ENCODE measurements at regions not wholly inside any gene's neighbourhood (a gene's known extent, or its start where the extent isn't known, plus 50 kb on each side); places are given as distances from the start of the nearest gene placed in this dataset.
"Not testable (repeated sequence)": the region's sequence is repeated elsewhere in the genome, so short reads cannot be mapped to it uniquely, and the experiment has no call there.

- Mint-ChIP-seq H3K4me1 (peaks cover 8% of the 10 kb centered on the region), H3K9me3 (no peaks in the 10 kb centered on the region), H3K36me3 (no peaks in the 10 kb centered on the region), H3K27me3 (ENCODE audit: low read depth) (no peaks in the 10 kb centered on the region), H3K27ac (no peak overlapping the region), H3K4me3 (no peak overlapping the region)
- no peak for TF ChIP-seq CTCF (IDR thresholded peaks at IDR 0.05; ENCODE audit: unreplicated experiment)
- no peak for DNase-seq (ENCODE audit: low spot score in 2 of 2, unreplicated experiment in 2 of 2)
These were observed 527.7 kb upstream of the SOX9 start for GRCh38 chr17:71593078-71593477.

GRCh38 chr17:71599583-71599982 is 521.2 kb upstream of the SOX9 start:
- H3K4me3 Mint-ChIP-seq; H3K27me3 Mint-ChIP-seq (ENCODE audit: low read depth); H3K36me3 Mint-ChIP-seq; H3K4me1 Mint-ChIP-seq; DNase-seq (ENCODE audit: low spot score in 2 of 2, unreplicated experiment in 2 of 2); H3K9me3 Mint-ChIP-seq: not testable (repeated sequence)
- peak overlapping the region; percentile 43 for H3K27ac Mint-ChIP-seq

DNA sequence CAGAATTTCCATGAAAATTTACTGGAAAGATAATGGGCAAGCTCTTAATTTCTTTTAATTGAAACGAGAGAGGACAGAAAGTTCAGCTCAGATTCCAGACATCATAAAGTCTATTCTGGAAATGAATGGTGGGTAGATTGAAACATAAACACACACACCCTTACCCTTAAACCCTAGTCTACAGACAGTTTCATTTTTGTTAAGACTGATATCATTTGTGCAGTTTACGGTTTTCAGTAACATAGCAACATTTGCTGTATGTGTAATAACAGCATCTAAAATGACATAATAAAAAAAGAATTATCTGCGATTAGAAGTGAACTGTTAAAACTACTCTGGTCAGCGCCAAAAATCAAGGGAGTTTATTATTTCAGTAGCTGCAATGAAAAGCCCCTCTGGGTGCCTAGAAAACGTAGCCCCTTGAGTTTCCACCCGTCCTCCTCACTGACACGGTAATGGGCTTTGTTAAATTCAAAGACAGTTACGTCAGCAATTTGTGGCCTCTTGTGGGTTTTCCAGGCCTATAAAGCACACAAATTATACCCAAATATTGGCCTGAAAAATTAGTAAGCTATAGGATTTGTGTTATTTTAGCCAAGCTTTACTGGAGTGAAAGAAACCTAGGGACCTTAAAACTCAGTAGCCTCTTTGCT is 520.6 kb upstream of the SOX9 start:
- no peak overlapping the region for H3K27ac Mint-ChIP-seq
- no peak overlapping the region for H3K4me3 Mint-ChIP-seq
- H3K27me3 Mint-ChIP-seq (ENCODE audit: low read depth) = no peaks in the 10 kb centered on the region
- no peak for DNase-seq (ENCODE audit: low spot score in 2 of 2, unreplicated experiment in 2 of 2)
- peaks cover 3% of the 10 kb centered on the region for H3K4me1 Mint-ChIP-seq
- H3K36me3 Mint-ChIP-seq = no peaks in the 10 kb centered on the region
- TF ChIP-seq CTCF (IDR thresholded peaks at IDR 0.05; ENCODE audit: unreplicated experiment) = no peak
- peaks cover 12% of the 10 kb centered on the region for H3K9me3 Mint-ChIP-seq

GRCh38 chr17:71601894-71602504 is 518.8 kb upstream of the SOX9 start:
- H3K4me1 Mint-ChIP-seq = peaks cover 3% of the 10 kb centered on the region
- H3K9me3 Mint-ChIP-seq = peaks cover 25% of the 10 kb centered on the region
- no peak for DNase-seq (ENCODE audit: low spot score in 2 of 2, unreplicated experiment in 2 of 2)
- no peak overlapping the region for H3K4me3 Mint-ChIP-seq
- no peak for TF ChIP-seq CTCF (IDR thresholded peaks at IDR 0.05; ENCODE audit: unreplicated experiment)
- no peaks in the 10 kb centered on the region for H3K27me3 Mint-ChIP-seq (ENCODE audit: low read depth)
- H3K27ac Mint-ChIP-seq = no peak overlapping the region
- H3K36me3 Mint-ChIP-seq = peaks cover 2% of the 10 kb centered on the region

DNA sequence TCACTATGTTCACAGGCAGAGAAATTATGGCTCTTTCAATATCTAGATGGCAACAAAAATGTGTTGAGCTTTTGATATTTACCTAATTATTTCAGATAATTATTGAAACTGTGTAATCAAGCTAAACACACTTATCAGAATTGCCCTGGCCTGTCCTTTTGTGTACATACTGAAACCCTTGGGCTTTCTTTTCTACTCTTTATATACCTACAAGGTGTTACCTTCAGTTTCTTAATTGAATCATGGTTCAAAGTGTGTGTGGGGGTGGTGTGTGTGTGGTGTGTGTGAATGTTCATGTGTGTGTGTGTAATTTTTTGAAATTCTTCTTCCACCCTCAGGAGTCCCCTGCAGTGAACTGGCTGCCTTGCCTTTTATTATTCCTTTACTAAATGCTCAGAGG is 506.8 kb upstream of the SOX9 start:
- H3K36me3 Mint-ChIP-seq = peaks cover 2% of the 10 kb centered on the region
- H3K4me3 Mint-ChIP-seq = no peak overlapping the region

More for the DNA sequence above, 506.8 kb upstream of the SOX9 start:
- Mint-ChIP-seq H3K9me3 (peaks cover 22% of the 10 kb centered on the region), H3K4me1 (peaks cover 2% of the 10 kb centered on the region), H3K27me3 (ENCODE audit: low read depth) (no peaks in the 10 kb centered on the region), H3K27ac (no peak overlapping the region)
- no peak for DNase-seq (ENCODE audit: low spot score in 2 of 2, unreplicated experiment in 2 of 2)
- TF ChIP-seq CTCF (IDR thresholded peaks at IDR 0.05; ENCODE audit: unreplicated experiment) = no peak
